A549 (cell line): ENCODE measurements at regions not wholly inside any gene's neighbourhood (a gene's known extent, or its start where the extent isn't known, plus 50 kb on each side); places are given as distances from the start of the nearest gene placed in this dataset.

Experiments
- ATAC-seq, 2 experiments: fragments of 200-7000 bp in 1 of 2; fragments of >200 bp in 1 of 2; cut with Nextera tagmentation in 1 of 2; cut with Tn5 transposase in 1 of 2; 3 replicates each; pipeline versions ENCODE4 v1.8.0 to v1.9.1; 2018 to 2020; ENCODE audit warnings: mild to moderate bottlenecking in 1 of 2, moderate library complexity in 1 of 2
- CTCF ChIA-PET: fragments of 300-600 bp; sonication (Branson Sonifier 250); formaldehyde crosslinking; extraction: SDS; loops from one replicate; lab custom pipeline; 2021; ENCODE audit warnings: antibody characterized with exemption, inconsistent platforms; lab: Yijun Ruan, JAX
- POLR2A ChIA-PET: fragments of 350-600 bp; formaldehyde crosslinking; extraction: SDS; loops from one replicate; lab custom pipeline; 2021; ENCODE audit warnings: antibody characterized with exemption, inconsistent platforms; lab: Yijun Ruan, JAX
- DNase-seq, 2 experiments: peaks; one replicate each; pipeline versions ENCODE4 v3.0.0 to v3.0.0-alpha.2; 2011 to 2016; ENCODE audit warnings: low read depth in 1 of 2, low spot score in 1 of 2
- FAIRE-seq: peaks from 2 replicates; lab custom pipeline; 2011; peaks lifted over from hg19 to GRCh38; lab: Jason Lieb, UNC
- H3K27ac ChIP-seq, 2 experiments: fragments of >200 bp; sonication (Bioruptor Twin); formaldehyde crosslinking; 3 replicates each; pipeline ENCODE4 v1.5.1; 2016 to 2017
- H3K4me1 ChIP-seq: fragments of >200 bp; sonication (Bioruptor Twin); formaldehyde crosslinking; 3 replicates; pipeline ENCODE4 v1.6.1; 2016
- H3K4me2 ChIP-seq: fragments of >200 bp; sonication (Bioruptor Twin); formaldehyde crosslinking; 3 replicates; pipeline ENCODE4 v1.6.1; 2016
- H3K4me3 ChIP-seq: fragments of >200 bp; sonication (Bioruptor Twin); formaldehyde crosslinking; 3 replicates; pipeline ENCODE4 v1.5.1; 2016
- H3K9me3 ChIP-seq: fragments of >200 bp; sonication (Bioruptor Twin); formaldehyde crosslinking; 3 replicates; pipeline ENCODE4 v1.6.1; 2016
- CBX2 ChIP-seq: fragments of 200-600 bp; sonication (generic); IDR thresholded peaks from 2 replicates; pipeline ENCODE4 v1.6.1; 2016; ENCODE audit warnings: low read depth, mild to moderate bottlenecking, borderline replicate concordance
- EHF ChIP-seq: fragments of 250-450 bp; sonication (Bioruptor Pico); IDR thresholded peaks from 2 replicates; pipeline ENCODE4 v1.5.0; 2020; ENCODE audit warnings: mild to moderate bottlenecking
- EHMT2 ChIP-seq: fragments of 200-600 bp; sonication (generic); IDR thresholded peaks from 2 replicates; pipeline ENCODE4 v1.6.1; 2016; ENCODE audit warnings: antibody characterized with exemption, low read depth, mild to moderate bottlenecking, moderate library complexity
- EP300 ChIP-seq, 2 experiments: fragments of >200 bp; sonication (Bioruptor Twin); formaldehyde crosslinking; IDR thresholded peaks; 2 replicates in 1 of 2; 3 replicates in 1 of 2; pipeline ENCODE4 v1.6.1; 2016 to 2017
- FOSB ChIP-seq: fragments of 250-450 bp; sonication (Bioruptor Pico); IDR thresholded peaks from 2 replicates; pipeline ENCODE4 v1.5.0; 2020; ENCODE audit warnings: mild to moderate bottlenecking, moderate library complexity
- GATA3 ChIP-seq: IDR thresholded peaks from 2 replicates; pipeline ENCODE4 v1.6.1; 2012; ENCODE audit warnings: borderline replicate concordance
- HDAC2 ChIP-seq: fragments of 200-600 bp; sonication (generic); IDR thresholded peaks from 2 replicates; pipeline ENCODE4 v1.6.1; 2016
- HEYL ChIP-seq: fragments of 250-450 bp; sonication (Bioruptor Pico); IDR thresholded peaks from 2 replicates; pipeline ENCODE4 v1.8.0; 2021; ENCODE audit warnings: mild to moderate bottlenecking, moderate library complexity
- HOXB5 ChIP-seq: fragments of 250-450 bp; sonication (Bioruptor Pico); IDR thresholded peaks from 2 replicates; pipeline ENCODE4 v1.5.0; 2020; ENCODE audit warnings: mild to moderate bottlenecking, moderate library complexity
- JUNB ChIP-seq: fragments of >200 bp; sonication (Bioruptor Twin); formaldehyde crosslinking; IDR thresholded peaks from 2 replicates; pipeline ENCODE4 v1.6.1; 2016
- KDM5A ChIP-seq: fragments of 200-600 bp; sonication (generic); IDR thresholded peaks from 2 replicates; pipeline ENCODE4 v1.6.1; 2016; ENCODE audit warnings: antibody characterized with exemption, mild to moderate bottlenecking
- MYC ChIP-seq: IDR thresholded peaks from 2 replicates; pipeline ENCODE4 v1.6.1; 2012; ENCODE audit warnings: mild to moderate bottlenecking, inconsistent platforms, low read length, improper control_type of control experiment, borderline replicate concordance
- POLR2A ChIP-seq: IDR thresholded peaks from 2 replicates; pipeline ENCODE4 v1.6.1; 2012; ENCODE audit warnings: mild to moderate bottlenecking, low read length
- RCOR1 ChIP-seq: fragments of 150-350 bp; IDR thresholded peaks from 2 replicates; pipeline ENCODE4 v1.6.1; 2014; ENCODE audit warnings: antibody characterized with exemption, low read length, low read depth
- RNF2 ChIP-seq: fragments of 200-600 bp; sonication (generic); IDR thresholded peaks from 2 replicates; pipeline ENCODE4 v1.6.1; 2016; ENCODE audit warnings: low read depth, mild to moderate bottlenecking, antibody characterized with exemption, moderate library complexity, borderline replicate concordance
- WGBS: methylation state at CpG from one replicate; pipeline ENCODE4 v1.1.6; 2017; ENCODE audit errors: missing lambda C conversion rate; 5-methylcytosine and 5-hydroxymethylcytosine counted together
- TF ChIP-seq, protein P1 (sequence below): fragments of >200 bp; sonication (Bioruptor Twin); formaldehyde crosslinking; IDR thresholded peaks from 3 replicates; pipeline ENCODE4 v1.6.1; 2016
- TF ChIP-seq, protein P2 (sequence below): fragments of 200-600 bp; sonication (generic); IDR thresholded peaks from 2 replicates; pipeline ENCODE4 v1.6.1; 2016; ENCODE audit warnings: antibody characterized with exemption, mild to moderate bottlenecking, moderate library complexity
- TF ChIP-seq, protein P3 (sequence below): fragments of >200 bp; sonication (Bioruptor Twin); formaldehyde crosslinking; IDR thresholded peaks from 2 replicates; pipeline ENCODE4 v1.6.1; 2016

DNA sequence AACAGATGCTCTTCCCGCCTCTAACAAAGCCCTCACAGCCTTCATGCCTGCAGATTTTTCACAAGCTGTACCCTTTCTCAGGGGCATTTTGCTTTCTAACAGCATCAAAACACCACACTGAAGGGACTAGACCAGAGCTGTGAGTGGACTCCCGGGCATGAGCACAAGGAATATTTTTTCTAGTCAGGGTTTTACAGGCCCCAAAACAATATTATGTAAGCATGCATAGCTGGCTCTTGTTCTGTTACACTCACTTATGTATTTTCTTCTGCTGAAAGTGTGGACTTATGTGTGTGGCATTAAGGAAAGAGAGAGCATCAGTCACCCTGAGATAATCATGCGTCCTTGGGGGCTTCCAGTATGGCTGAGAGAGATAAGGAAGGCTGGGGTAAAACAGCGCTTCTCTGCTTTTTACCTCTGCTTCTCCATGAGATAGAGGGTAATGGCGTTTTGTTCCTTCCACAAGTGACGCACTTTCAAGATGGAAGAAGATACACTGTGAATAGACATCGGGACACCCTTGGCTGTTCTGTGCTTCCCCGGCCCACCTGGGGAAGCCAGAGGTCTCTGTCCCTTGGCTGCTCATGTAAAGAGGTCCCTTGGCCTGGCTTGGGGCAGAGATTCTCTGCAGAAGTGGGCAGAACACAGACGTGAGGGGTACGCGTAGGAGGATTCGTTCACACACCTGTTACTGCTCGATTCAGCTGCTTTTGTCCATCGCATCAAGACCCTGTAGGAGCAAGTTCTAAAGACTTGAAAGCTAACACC lies 266.7 kb upstream of the RAB4A start:
- FAIRE-seq (no peak), DNase-seq (no peak), ATAC-seq (no peak)
- Histone ChIP-seq H3K4me2 (no peak overlapping the region), H3K4me1 (no peaks in the 10 kb centered on the region), H3K9me3 (no peaks in the 10 kb centered on the region), H3K4me3 (no peak overlapping the region), H3K27ac (no peak overlapping the region)
- TF ChIP-seq HDAC2 = no peak
- TF ChIP-seq CBX2 = no peak
- TF ChIP-seq RCOR1 = no peak
- TF ChIP-seq, protein P1, sequence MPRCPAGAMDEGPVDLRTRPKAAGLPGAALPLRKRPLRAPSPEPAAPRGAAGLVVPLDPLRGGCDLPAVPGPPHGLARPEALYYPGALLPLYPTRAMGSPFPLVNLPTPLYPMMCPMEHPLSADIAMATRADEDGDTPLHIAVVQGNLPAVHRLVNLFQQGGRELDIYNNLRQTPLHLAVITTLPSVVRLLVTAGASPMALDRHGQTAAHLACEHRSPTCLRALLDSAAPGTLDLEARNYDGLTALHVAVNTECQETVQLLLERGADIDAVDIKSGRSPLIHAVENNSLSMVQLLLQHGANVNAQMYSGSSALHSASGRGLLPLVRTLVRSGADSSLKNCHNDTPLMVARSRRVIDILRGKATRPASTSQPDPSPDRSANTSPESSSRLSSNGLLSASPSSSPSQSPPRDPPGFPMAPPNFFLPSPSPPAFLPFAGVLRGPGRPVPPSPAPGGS = no peak
- TF ChIP-seq JUNB = no peak
- TF ChIP-seq EP300 (IDR thresholded peaks at IDR 0.05) = no peak
- no peak for TF ChIP-seq MYC
- no peak for TF ChIP-seq RNF2
- TF ChIP-seq POLR2A = no peak
- TF ChIP-seq GATA3 = no peak
- 86% methylated on average over 14 of the region's 14 CpGs for WGBS
- CTCF ChIA-PET = interaction anchor here (1.0 to 1.7 kb wide), 2 partner anchors 223 to 340 kb away, joined by 3 read pairs; no protein-coding TSS in a partner anchor
- POLR2A ChIA-PET = no interaction called here

DNA sequence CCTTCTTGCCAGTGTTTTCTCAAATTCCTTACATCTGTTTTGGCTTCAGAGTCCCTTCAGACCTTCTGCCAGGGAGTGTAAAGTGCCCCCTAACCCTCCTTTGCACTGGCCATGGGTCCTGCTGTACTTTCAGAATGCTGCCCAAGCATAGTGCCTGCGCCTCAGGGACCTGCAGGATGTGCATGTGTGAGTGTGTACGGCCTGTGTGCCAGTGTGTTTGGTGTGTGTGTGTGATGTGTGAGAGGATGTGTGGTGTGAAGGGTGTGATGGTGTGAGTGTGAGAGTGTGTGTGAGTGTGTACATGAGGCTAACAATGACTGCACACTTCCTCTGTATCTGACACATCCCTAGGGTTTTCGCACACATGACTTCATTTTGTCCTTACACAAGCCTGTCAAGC lies 265.8 kb upstream of the RAB4A start:
- Histone ChIP-seq H3K4me3 (no peak overlapping the region), H3K4me1 (no peaks in the 10 kb centered on the region), H3K27ac (no peak overlapping the region), H3K4me2 (no peak overlapping the region), H3K9me3 (no peaks in the 10 kb centered on the region)
- FAIRE-seq = no peak
- POLR2A ChIA-PET = no interaction called here
- 93% methylated on average over 3 of the region's 3 CpGs for WGBS
- no peak for ATAC-seq
- no peak for DNase-seq
- CTCF ChIA-PET = interaction anchor here (1.0 to 1.7 kb wide), 2 partner anchors 222 to 341 kb away, joined by 3 read pairs; no protein-coding TSS in a partner anchor
- TF ChIP-seq RNF2 (no peak), CBX2 (no peak), KDM5A (no peak), HEYL (CRISPR knock-in tag) (no peak), RCOR1 (no peak), HOXB5 (CRISPR knock-in tag) (no peak), EHMT2 (no peak), FOSB (CRISPR knock-in tag) (no peak), EHF (no peak)
- TF ChIP-seq, protein P2, sequence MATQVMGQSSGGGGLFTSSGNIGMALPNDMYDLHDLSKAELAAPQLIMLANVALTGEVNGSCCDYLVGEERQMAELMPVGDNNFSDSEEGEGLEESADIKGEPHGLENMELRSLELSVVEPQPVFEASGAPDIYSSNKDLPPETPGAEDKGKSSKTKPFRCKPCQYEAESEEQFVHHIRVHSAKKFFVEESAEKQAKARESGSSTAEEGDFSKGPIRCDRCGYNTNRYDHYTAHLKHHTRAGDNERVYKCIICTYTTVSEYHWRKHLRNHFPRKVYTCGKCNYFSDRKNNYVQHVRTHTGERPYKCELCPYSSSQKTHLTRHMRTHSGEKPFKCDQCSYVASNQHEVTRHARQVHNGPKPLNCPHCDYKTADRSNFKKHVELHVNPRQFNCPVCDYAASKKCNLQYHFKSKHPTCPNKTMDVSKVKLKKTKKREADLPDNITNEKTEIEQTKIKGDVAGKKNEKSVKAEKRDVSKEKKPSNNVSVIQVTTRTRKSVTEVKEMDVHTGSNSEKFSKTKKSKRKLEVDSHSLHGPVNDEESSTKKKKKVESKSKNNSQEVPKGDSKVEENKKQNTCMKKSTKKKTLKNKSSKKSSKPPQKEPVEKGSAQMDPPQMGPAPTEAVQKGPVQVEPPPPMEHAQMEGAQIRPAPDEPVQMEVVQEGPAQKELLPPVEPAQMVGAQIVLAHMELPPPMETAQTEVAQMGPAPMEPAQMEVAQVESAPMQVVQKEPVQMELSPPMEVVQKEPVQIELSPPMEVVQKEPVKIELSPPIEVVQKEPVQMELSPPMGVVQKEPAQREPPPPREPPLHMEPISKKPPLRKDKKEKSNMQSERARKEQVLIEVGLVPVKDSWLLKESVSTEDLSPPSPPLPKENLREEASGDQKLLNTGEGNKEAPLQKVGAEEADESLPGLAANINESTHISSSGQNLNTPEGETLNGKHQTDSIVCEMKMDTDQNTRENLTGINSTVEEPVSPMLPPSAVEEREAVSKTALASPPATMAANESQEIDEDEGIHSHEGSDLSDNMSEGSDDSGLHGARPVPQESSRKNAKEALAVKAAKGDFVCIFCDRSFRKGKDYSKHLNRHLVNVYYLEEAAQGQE = no peak
- TF ChIP-seq, protein P1 = no peak
- TF ChIP-seq, protein P3, sequence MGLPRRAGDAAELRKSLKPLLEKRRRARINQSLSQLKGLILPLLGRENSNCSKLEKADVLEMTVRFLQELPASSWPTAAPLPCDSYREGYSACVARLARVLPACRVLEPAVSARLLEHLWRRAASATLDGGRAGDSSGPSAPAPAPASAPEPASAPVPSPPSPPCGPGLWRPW = no peak
